ENCODE measurements at regions not wholly inside any gene's neighbourhood (a gene's known extent, or its start where the extent isn't known, plus 50 kb on each side); places are given as distances from the start of the nearest gene placed in this dataset.

GRCh38 chr4:110754716-110755115 lies 131.8 kb upstream of the PITX2 start:
- CTCF ChIA-PET = no interaction called here
- DNase-seq (ENCODE audit: low read depth in 1 of 2, low spot score in 1 of 2) (no peak), ATAC-seq (no peak), FAIRE-seq (no peak)
- POLR2A ChIA-PET = no interaction called here
- TF ChIP-seq HOXA7 (CRISPR knock-in tag; IDR thresholded peaks at IDR 0.05) = no peak
- no peak for TF ChIP-seq SREBF2 (IDR thresholded peaks at IDR 0.05)
- no peak for TF ChIP-seq CHD4 (IDR thresholded peaks at IDR 0.05; ENCODE audit: borderline replicate concordance)
- no peak for TF ChIP-seq ZSCAN20 (CRISPR knock-in tag; IDR thresholded peaks at IDR 0.05)
- no peak for TF ChIP-seq RCOR1 (IDR thresholded peaks at IDR 0.05; ENCODE audit: low read depth, low read length)
- no peak for TF ChIP-seq BHLHE40 (IDR thresholded peaks at IDR 0.05; ENCODE audit: low read depth, low read length)
- no peak for TF ChIP-seq USF2 (IDR thresholded peaks at IDR 0.05)
- 37% methylated on average over 2 of the region's 2 CpGs for WGBS (ENCODE audit: missing lambda C conversion rate)
- no peak overlapping the region for H3K4me3 ChIP-seq
- no peak overlapping the region for H3K4me2 ChIP-seq
- H3K9me3 ChIP-seq = no peaks in the 10 kb centered on the region
- no peak overlapping the region for H3K27ac ChIP-seq
- H3K4me1 ChIP-seq = no peaks in the 10 kb centered on the region

- H3K9me3 ChIP-seq = no peaks in the 10 kb centered on the region
- ChIA-PET CTCF (no interaction called here), POLR2A (no interaction called here)
- no peak overlapping the region for H3K4me2 ChIP-seq
- 42% methylated on average over 2 of the region's 2 CpGs for WGBS (ENCODE audit: missing lambda C conversion rate)
- no peak overlapping the region for H3K27ac ChIP-seq
- FAIRE-seq = no peak
- ATAC-seq = no peak
- TF ChIP-seq ZFP36 (IDR thresholded peaks at IDR 0.05; ENCODE audit: borderline replicate concordance, partially characterized antibody) (no peak), MYC (IDR thresholded peaks at IDR 0.05; ENCODE audit: borderline replicate concordance, low read length) (no peak), BHLHE40 (IDR thresholded peaks at IDR 0.05; ENCODE audit: low read depth, low read length) (no peak), PHF8 (IDR thresholded peaks at IDR 0.05; ENCODE audit: borderline replicate concordance, low read depth) (no peak), HOXB5 (CRISPR knock-in tag; IDR thresholded peaks at IDR 0.05) (no peak), RAD21 (conservative IDR thresholded peaks at IDR 0.05 in 1 of 2, IDR thresholded peaks at IDR 0.05 in 1 of 2) (no peak), MAZ (IDR thresholded peaks at IDR 0.05; ENCODE audit: borderline replicate concordance, low read depth, low read length) (no peak), RNF2 (IDR thresholded peaks at IDR 0.05; ENCODE audit: borderline replicate concordance, low read depth) (no peak), HES2 (IDR thresholded peaks at IDR 0.05) (no peak), PBX3 (IDR thresholded peaks at IDR 0.05) (no peak), CBX2 (IDR thresholded peaks at IDR 0.05; ENCODE audit: borderline replicate concordance, low read depth) (no peak), TP53 (CRISPR knock-in tag; IDR thresholded peaks at IDR 0.05) (no peak), CTCF (IDR thresholded peaks at IDR 0.05) (no peak), ZC3H11A (IDR thresholded peaks at IDR 0.05) (no peak), NFE2L2 (conservative IDR thresholded peaks at IDR 0.05; ENCODE audit: low read length) (no peak), JUN (IDR thresholded peaks at IDR 0.05) (no peak), RFX5 (IDR thresholded peaks at IDR 0.05) (no peak)
- no peak for DNase-seq (ENCODE audit: low read depth in 1 of 2, low spot score in 1 of 2)
- no peak overlapping the region for H3K4me3 ChIP-seq
- no peaks in the 10 kb centered on the region for H3K4me1 ChIP-seq
Observed at GRCh38 chr4:110769578-110769977, 146.7 kb upstream of the PITX2 start.
